Inflammatory macrophage treated with lipopolysaccharide for 1 hour (primary cell): ENCODE measurements at regions not wholly inside any gene's neighbourhood (a gene's known extent, or its start where the extent isn't known, plus 50 kb on each side); places are given as distances from the start of the nearest gene placed in this dataset.
A peak's percentile ranks its signal among the peaks of the same experiment; 100 is the strongest.
"Not testable (repeated sequence)": the region's sequence is repeated elsewhere in the genome, so short reads cannot be mapped to it uniquely, and the experiment has no call there.

Experiments
- DNase-seq, 2 donors: peaks; one replicate each; pipeline ENCODE4 v3.0.0-alpha.2; 2020 to 2022

GRCh38 chr17:30682280-30682679 lies 142.2 kb downstream of the CRLF3 start:
- DNase-seq = not testable (repeated sequence)

GRCh38 chr17:30680681-30681080 lies 143.8 kb downstream of the CRLF3 start:
- not testable (repeated sequence) for DNase-seq

- DNase-seq = no peak
Measured at GRCh38 chr17:30677550-30678249, 146.8 kb downstream of the CRLF3 start.

GRCh38 chr17:30675777-30676492 lies 148.6 kb downstream of the CRLF3 start:
- not testable (repeated sequence) for DNase-seq

GRCh38 chr17:30669217-30669649 lies 155.3 kb downstream of the CRLF3 start:
- DNase-seq = not testable (repeated sequence)

- DNase-seq = not testable (repeated sequence)
Measured at GRCh38 chr17:30668360-30669181, 155.9 kb downstream of the CRLF3 start.

GRCh38 chr17:30667657-30668359 lies 156.7 kb downstream of the CRLF3 start:
- DNase-seq = not testable (repeated sequence)

GRCh38 chr17:30666838-30667656 lies 157.4 kb downstream of the CRLF3 start:
- DNase-seq = not testable (repeated sequence)

GRCh38 chr17:30663727-30664455 lies 160.6 kb downstream of the CRLF3 start:
- DNase-seq = peak in 1 of 2 donors; percentile 12

GRCh38 chr17:30657148-30657547 lies 167.3 kb downstream of the CRLF3 start:
- DNase-seq = not testable (repeated sequence)

GRCh38 chr17:30653038-30653437 lies 171.5 kb downstream of the CRLF3 start:
- DNase-seq = not testable (repeated sequence)

GRCh38 chr17:30650149-30650548 lies 172.9 kb downstream of the GOSR1 start:
- DNase-seq = not testable (repeated sequence)

- DNase-seq = not testable (repeated sequence)
Measured at GRCh38 chr17:30648015-30648620, 170.9 kb downstream of the GOSR1 start.

- not testable (repeated sequence) for DNase-seq
Measured at GRCh38 chr17:30645875-30646274, 168.7 kb downstream of the GOSR1 start.

- DNase-seq = not testable (repeated sequence)
Measured at GRCh38 chr17:30644713-30645112, 167.5 kb downstream of the GOSR1 start.

- DNase-seq = not testable (repeated sequence)
Measured at GRCh38 chr17:30644287-30644686, 167.1 kb downstream of the GOSR1 start.

- DNase-seq = not testable (repeated sequence)
Measured at GRCh38 chr17:30641428-30641827, 164.2 kb downstream of the GOSR1 start.

GRCh38 chr17:30639391-30639790 lies 162.2 kb downstream of the GOSR1 start:
- DNase-seq = not testable (repeated sequence)

GRCh38 chr17:30638968-30639367 lies 161.8 kb downstream of the GOSR1 start:
- DNase-seq = not testable (repeated sequence)

GRCh38 chr17:30631651-30632050 lies 154.4 kb downstream of the GOSR1 start:
- not testable (repeated sequence) for DNase-seq
